ENCODE measurements at regions not wholly inside any gene's neighbourhood (a gene's known extent, or its start where the extent isn't known, plus 50 kb on each side); places are given as distances from the start of the nearest gene placed in this dataset.

- DNase-seq: no peak
Observed at GRCh38 chr6:170160031-170160627, 130.7 kb downstream of the DLL1 start.

DNA sequence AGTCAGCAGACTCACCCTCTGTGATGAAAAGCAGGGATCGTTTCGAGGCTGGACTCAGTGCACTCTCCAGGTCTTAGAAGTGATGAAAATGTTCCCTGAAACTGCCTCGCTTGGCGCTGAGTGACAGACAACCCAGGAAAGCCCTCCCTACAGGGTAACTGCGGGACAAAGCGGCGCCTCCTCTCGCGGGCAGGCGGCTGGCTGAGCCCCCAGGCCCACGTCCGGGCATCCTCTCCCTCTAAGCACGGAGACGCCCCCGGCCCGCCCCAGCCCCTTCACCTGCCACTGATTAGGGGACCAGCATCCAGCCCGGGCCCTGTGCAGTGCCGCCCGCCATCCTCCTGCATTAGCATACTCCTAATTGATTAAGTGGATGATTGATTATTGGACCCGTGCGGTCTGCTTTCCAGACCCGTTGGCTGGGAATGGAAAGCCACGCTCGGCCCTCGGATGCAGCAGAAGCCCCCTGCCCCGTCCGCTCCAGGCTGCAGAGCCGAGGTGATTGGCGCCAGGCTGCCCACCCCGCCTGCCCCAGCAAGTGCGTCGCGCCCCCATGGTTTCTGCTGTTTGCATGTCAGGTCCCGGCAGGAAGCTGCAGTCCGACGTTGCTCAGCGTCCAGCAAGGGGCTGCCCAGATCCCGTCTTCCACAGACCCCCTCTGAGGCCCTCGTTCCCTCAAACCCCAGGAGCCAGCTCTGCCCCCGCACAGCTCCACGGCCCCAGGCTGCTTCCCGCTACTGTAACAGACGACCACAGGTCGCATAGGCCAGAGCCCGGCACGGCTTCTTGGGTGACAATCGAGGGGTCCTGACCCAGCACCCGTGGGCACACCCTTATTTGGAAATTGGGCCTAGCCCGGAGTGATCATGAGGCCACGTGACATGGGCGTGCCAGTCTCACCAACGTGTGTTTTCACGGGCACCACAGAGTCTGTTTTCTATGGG, 131.6 kb downstream of the DLL1 start:
- no peak for DNase-seq

DNA sequence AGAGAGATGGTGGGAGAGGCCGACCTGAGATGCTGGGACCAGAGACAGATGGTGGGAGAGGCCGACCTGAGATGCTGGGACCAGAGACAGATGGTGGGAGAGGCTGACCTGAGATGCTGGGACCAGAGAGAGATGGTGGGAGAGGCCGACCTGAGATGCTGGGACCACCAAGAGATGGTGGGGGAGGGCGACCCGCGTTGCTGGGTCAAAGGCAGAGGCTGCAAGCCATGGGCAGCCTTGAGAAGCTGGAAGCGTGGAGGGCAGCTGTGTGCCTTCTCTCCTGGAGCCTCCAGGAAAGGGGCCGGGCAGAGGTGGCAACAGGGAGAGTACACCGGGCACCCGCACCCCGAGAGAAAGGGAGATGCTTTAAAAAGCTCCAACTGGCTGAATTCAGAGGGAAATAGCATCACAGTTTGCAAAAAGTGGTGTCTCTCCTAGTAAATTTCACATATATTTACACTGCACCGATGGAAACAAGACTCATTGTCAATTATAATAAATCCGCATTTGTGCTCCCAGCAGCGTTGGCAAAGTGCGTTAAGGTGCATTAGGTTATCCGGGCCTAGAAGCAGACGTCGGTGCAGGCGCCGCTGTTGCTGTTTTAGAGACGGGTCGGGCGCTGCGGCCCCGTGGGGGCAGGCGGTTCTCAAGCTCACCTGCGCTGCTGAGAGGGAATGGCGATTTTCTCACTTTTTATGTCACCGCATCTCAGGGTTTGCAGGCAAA, 132.4 kb downstream of the DLL1 start:
- no peak for DNase-seq

DNA sequence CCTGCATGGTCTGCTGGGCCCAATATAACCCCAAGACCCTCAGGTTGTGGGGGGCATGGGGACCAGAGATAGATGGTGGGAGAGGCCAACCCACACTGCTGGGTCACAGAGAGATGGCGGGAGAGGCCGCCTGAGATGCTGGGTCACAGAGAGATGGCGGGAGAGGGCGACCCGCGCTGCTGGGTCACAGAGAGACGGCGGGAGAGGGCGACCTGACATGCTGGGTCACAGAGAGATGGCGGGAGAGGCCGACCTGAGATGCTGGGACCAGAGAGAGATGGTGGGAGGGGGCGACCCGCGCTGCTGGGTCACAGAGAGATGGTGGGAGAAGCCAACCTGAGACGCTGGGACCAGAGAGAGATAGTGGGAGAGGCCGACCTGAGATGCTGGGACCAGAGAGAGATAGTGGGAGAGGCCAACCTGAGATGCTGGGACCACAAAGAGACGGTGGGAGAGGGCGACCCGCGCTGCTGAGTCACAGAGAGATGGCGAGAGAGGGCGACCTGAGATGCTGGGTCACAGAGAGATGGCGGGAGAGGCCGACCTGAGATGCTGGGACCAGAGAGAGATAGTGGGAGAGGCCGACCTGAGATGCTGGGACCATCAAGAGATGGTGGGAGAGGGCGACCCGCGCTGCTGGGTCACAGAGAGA, 133.2 kb downstream of the DLL1 start:
- no peak for DNase-seq

DNA sequence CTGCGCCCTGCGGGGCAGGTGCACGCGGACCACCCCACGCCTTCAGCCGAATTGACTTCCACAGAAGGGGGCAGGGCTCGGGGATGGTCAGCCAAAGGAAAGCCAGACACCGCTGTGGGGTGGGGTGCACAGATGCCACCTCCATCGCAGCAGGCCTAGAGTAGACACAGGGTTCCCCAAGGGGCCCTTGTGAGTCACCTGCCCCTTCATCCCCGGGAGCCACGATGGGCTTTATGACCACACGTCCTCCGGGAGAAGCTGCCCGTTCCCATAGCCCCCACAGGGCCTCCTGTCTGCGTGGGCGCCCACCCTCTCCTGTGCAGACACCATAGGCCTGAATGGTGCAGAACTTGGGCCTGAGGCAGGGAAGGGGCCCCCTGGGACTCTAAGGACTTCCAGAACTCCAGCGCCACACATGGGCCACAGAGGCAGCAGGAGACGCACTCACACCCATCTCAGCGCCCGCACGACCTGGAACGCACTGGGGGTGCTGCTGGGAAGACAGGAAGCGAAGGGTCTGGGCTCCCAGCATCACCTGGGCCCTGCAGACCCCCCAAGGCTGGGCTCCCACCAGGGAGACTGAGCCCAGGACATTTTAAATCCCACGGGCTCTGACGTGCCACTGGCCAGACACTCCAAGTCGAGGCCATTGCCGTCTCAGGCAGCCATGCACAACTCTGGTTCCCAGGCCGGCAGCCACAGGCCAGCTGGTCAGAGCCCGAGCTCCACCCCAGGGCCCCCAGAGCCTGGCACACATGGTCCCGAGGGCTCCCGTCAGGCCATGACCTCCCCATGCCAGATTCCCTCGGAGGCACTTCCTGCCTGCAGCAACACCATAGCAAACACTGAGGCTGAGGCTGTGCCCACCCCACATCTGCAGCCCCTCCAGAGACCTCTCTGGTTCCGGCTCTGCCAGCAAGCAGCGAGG, 134.2 kb downstream of the DLL1 start:
- DNase-seq: no peak

GRCh38 chr6:170155464-170156196, 135.2 kb downstream of the DLL1 start:
- DNase-seq: no peak

DNA sequence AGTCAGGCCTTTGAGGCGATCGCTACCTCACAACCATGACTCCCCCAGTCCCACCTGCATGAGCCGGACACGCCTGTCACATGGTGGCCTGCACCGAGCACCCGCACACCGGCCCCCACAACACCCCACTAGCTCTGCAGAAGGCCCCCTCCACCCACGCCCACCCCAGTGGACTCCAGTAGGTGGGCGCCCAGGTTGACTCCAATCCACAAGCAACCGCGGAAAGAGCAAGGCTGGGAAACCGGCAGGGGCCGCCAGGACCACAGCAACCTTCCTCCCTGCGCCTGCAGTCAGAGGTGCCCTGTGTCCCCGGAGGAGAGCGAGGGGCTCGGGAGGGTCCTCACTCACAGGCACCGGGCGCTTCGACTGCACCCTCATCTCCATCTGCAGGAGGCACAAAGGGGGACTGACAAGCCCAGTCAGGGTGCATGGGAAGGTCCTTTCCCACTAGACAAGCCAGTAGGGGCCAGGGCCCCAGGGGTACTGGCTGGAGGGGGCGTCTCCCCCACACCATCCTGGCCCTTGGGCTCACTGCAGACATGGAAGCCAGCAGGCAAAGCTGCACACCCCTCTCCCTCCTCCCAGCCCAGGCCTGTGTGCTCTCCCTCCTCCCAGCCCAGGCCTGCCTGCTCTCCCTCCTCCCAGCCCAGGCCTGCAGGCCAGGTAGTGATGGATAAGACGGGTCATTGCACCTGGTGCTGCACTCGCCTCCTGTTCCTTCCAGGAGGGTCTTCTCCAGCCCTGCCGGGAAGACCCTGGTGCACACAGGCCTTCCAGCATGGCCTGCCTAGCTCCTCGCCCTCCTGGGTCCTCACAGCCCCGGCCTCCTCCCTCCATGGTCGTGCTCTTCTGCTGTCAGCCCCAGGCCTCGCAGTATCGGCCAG, 137.2 kb downstream of the DLL1 start:
- DNase-seq: no peak

- DNase-seq: no peak
Observed at GRCh38 chr6:170152989-170153388, 137.9 kb downstream of the DLL1 start.

DNA sequence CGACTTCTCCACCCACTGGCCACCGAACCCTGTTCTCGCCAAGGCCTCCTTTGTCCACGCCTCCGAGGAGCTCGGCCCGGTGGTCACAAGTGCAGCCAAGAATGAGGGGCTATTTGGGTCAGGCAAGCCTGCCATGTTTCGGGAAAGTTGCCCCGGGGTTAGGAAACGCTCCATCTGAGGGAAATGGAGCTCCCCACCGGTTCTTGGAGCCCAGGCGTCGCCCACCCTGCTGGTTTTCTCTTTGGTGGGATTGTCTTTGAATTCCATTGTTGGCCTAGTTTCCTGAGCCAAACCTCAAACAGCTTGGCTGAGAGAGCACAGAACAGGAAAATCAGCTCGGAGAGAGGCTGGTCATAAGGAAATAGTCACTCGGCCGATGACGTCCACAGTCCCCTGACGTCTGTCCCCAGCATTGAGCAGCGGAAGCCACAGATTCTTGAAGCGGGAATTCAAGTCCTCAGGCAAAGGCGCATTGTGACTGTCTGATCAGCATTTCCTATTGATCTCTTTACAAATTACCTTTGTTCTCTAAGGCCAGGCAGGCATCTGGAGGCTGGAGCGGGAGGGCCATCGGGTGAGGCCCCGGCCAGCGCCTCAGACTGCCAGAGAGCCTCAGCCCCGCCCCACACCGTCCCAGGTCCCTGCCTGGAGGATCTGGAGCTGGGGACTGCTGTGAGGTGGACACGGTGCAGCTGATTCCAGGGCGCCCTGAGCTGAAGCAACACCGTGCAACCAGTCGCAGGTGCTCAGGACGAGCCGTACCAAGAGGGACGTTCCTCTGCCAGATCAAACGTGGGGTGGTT, 138.6 kb downstream of the DLL1 start:
- no peak for DNase-seq

GRCh38 chr6:170151804-170152123, 139.1 kb downstream of the DLL1 start:
- DNase-seq: no peak

- no peak for DNase-seq
Observed at GRCh38 chr6:170151321-170151771, 139.5 kb downstream of the DLL1 start.

GRCh38 chr6:170150590-170150945, 140.3 kb downstream of the DLL1 start:
- no peak for DNase-seq

GRCh38 chr6:170149681-170150589, 140.9 kb downstream of the DLL1 start:
- no peak for DNase-seq

GRCh38 chr6:170148709-170149470, 142.0 kb downstream of the DLL1 start:
- no peak for DNase-seq

- DNase-seq: peak; percentile 52
Observed at GRCh38 chr6:170147832-170148708, 142.8 kb downstream of the DLL1 start.

- DNase-seq: no peak
Observed at GRCh38 chr6:170147056-170147787, 143.7 kb downstream of the DLL1 start.
